Progenitor cell of endocrine pancreas (in vitro differentiated cells): ENCODE measurements at regions not wholly inside any gene's neighbourhood (a gene's known extent, or its start where the extent isn't known, plus 50 kb on each side); places are given as distances from the start of the nearest gene placed in this dataset.

ENCODE experiments used
- DNase-seq: peaks from one replicate; pipeline ENCODE4 v3.0.0; 2021; ENCODE audit warnings: low spot score; ENCODE audit not compliant: unreplicated experiment
- H3K27ac Mint-ChIP-seq: 2 replicates; pipeline ENCODE4 v1.8.0; 2021; ENCODE audit warnings: mild to moderate bottlenecking, moderate library complexity, mixed read lengths
- H3K27me3 Mint-ChIP-seq: 2 replicates; pipeline ENCODE4 v1.8.0; 2021; ENCODE audit warnings: mixed read lengths
- H3K36me3 Mint-ChIP-seq: 2 replicates; pipeline ENCODE4 v1.8.0; 2022; ENCODE audit warnings: mixed read lengths; ENCODE audit not compliant: insufficient read depth
- H3K4me1 Mint-ChIP-seq: 2 replicates; pipeline ENCODE4 v1.8.0; 2021; ENCODE audit warnings: low read depth, mixed read lengths
- H3K4me3 Mint-ChIP-seq: 2 replicates; pipeline ENCODE4 v1.8.0; 2021; ENCODE audit warnings: low read depth, mild to moderate bottlenecking, moderate library complexity, mixed read lengths
- H3K9me3 Mint-ChIP-seq: 2 replicates; pipeline ENCODE4 v1.8.0; 2021; ENCODE audit warnings: low read depth, mixed read lengths
- TF ChIP-seq, protein P1 (sequence below): fragments of 200-600 bp; sonication (generic); IDR thresholded peaks from one replicate; pipeline ENCODE4 v1.5.0; 2021; ENCODE audit warnings: antibody characterized with exemption, mild to moderate bottlenecking; ENCODE audit not compliant: unreplicated experiment

DNA sequence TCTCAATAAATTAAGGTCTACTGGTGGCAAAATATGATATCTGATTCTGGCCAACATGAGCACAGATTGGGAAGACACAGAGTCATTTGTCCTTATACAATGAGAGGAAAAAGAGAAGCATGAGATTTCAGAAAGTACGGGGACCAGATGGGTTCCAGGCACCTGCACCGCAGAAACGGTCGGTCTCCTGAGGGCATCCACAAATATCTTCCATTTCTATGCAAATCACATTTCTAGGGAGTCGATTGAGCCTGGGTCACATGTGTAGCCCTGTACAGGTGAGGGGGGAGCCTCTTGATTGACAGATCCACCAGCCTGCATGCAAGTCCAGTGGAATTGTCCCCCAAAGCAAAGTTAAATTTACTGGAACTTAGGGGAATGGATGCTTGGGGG lies 415.6 kb downstream of the NPHP4 start:
- Mint-ChIP-seq H3K4me3 (no peak overlapping the region), H3K27me3 (peaks cover 27% of the 10 kb centered on the region), H3K36me3 (no peaks in the 10 kb centered on the region), H3K4me1 (peaks cover 3% of the 10 kb centered on the region), H3K27ac (no peak overlapping the region), H3K9me3 (no peaks in the 10 kb centered on the region)
- TF ChIP-seq, protein P1, sequence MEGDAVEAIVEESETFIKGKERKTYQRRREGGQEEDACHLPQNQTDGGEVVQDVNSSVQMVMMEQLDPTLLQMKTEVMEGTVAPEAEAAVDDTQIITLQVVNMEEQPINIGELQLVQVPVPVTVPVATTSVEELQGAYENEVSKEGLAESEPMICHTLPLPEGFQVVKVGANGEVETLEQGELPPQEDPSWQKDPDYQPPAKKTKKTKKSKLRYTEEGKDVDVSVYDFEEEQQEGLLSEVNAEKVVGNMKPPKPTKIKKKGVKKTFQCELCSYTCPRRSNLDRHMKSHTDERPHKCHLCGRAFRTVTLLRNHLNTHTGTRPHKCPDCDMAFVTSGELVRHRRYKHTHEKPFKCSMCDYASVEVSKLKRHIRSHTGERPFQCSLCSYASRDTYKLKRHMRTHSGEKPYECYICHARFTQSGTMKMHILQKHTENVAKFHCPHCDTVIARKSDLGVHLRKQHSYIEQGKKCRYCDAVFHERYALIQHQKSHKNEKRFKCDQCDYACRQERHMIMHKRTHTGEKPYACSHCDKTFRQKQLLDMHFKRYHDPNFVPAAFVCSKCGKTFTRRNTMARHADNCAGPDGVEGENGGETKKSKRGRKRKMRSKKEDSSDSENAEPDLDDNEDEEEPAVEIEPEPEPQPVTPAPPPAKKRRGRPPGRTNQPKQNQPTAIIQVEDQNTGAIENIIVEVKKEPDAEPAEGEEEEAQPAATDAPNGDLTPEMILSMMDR: no peak
- no peak for DNase-seq

DNA sequence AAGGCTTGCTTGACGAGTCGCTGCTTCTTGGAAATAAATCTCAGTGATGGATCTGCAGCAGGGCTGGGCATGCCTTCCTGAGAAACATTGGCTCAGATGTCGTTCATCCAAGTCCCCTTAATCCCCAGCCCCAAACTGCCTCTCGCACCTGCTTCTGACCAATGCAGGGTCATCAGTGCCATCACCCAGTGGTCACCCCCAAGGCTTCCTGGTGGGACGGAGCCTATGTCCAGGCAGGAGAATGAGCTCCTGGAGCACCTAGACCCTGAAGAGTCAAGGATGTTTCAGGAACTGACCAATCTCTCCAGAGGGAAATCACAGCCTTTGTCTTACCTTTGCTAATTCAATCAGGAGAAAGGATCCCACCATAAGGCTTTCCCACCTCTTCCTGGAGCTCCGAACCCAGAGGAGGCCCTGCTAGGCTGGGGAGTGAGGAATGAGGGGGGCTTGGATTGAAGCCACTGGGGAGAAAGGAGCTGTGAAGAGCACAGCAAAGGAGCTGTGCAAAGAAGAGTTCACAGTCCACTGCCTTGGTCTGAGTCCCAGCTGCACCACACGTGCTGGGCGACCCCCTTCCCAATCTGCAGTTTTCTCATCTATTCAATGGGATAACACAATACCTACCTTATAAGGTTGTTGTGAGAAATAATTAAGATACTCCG lies 416.1 kb downstream of the NPHP4 start:
- DNase-seq: no peak
- Mint-ChIP-seq H3K4me1 (peaks cover 3% of the 10 kb centered on the region), H3K4me3 (no peak overlapping the region), H3K27me3 (peaks cover 23% of the 10 kb centered on the region), H3K9me3 (no peaks in the 10 kb centered on the region), H3K36me3 (no peaks in the 10 kb centered on the region), H3K27ac (no peak overlapping the region)
- TF ChIP-seq, protein P1: no peak

DNA sequence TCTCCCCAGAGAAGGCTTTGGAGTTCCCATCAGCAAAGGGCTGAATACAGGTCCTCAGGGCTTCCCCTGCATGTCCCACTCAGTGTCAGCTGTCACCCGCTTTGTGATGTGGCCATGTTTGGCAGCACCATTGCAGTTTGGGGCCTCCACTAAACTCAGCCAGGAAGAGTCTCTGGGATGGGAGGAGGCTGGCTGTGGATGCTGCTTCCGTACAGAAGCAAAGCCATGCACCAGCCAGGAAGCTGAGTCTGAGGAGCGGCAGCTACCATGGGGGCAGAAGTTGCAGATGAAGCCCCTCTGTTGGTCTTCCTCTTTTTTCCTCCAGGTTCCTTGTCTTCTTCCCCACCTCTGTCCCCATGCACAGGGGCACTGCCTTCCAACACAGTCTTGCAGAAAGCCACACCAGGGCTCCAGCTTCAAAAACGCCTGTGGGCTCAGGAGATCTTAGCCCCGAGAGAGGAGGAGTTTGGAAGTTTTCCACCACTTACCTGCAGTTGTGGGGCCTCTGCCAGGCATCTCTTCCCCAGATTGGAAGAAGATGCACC lies 416.8 kb downstream of the NPHP4 start:
- TF ChIP-seq, protein P1: no peak
- Mint-ChIP-seq H3K9me3 (no peaks in the 10 kb centered on the region), H3K27me3 (peaks cover 23% of the 10 kb centered on the region), H3K36me3 (no peaks in the 10 kb centered on the region), H3K4me3 (no peak overlapping the region), H3K27ac (no peak overlapping the region), H3K4me1 (peaks cover 3% of the 10 kb centered on the region)
- DNase-seq: no peak

DNA sequence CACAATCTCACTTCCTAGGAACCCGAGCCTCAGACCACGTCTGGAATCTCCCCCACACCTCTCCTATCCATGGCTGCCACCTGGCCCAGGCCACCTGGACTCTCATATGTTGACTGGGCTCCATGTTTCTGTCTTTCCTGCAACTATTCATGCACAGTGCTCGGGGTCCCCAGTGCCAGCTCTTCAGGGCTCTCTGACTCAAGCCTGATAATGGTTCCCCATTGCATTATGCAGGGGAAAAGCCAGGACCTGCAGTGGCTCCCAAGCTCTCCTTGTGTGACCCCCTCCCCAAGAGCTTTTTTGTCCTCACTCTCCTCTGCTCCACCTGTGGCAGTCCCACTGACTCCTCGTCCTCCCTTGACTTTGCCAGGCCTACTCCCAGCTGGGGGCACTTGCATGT lies 417.6 kb downstream of the NPHP4 start:
- no peak overlapping the region for H3K27ac Mint-ChIP-seq
- peaks cover 3% of the 10 kb centered on the region for H3K4me1 Mint-ChIP-seq
- DNase-seq: no peak
- peaks cover 3% of the 10 kb centered on the region for H3K9me3 Mint-ChIP-seq
- H3K4me3 Mint-ChIP-seq: no peak overlapping the region
- H3K27me3 Mint-ChIP-seq: peaks cover 23% of the 10 kb centered on the region
- TF ChIP-seq, protein P1: no peak
- no peaks in the 10 kb centered on the region for H3K36me3 Mint-ChIP-seq

DNA sequence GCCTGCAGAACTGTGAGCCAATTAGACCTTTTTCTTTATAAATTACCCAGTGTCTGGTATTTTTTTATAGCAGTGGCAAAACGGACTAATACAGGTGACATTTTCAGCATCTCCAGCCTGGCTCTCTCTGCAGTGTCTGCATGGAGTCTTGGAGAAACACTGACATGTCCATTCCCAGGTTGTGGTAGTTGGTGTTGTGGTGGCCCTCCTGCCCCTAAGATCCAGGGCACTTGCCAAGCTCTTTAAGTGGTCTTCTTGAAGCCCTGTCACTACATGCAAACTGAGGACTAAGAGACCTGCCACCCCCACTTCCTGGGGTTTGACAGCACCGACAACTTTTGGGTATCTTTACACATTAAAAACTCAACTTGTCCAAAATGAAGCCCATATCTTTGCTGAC lies 419.4 kb downstream of the NPHP4 start:
- Mint-ChIP-seq H3K9me3 (peaks cover 13% of the 10 kb centered on the region), H3K27me3 (peaks cover 19% of the 10 kb centered on the region), H3K4me1 (peaks cover 3% of the 10 kb centered on the region), H3K27ac (no peak overlapping the region), H3K36me3 (no peaks in the 10 kb centered on the region), H3K4me3 (no peak overlapping the region)
- TF ChIP-seq, protein P1: no peak
- DNase-seq: no peak
